HS-5 (cell line): ENCODE measurements at regions not wholly inside any gene's neighbourhood (a gene's known extent, or its start where the extent isn't known, plus 50 kb on each side); places are given as distances from the start of the nearest gene placed in this dataset.

Experiments
- DNase-seq: peaks from one replicate; pipeline ENCODE4 v3.0.0-alpha.2; 2012; ENCODE audit warnings: low read depth

GRCh38 chr4:25528391-25528790 lies 127.3 kb upstream of the SLC34A2 start:
- no peak for DNase-seq

GRCh38 chr4:25531272-25531671 lies 124.4 kb upstream of the SLC34A2 start:
- DNase-seq = no peak

GRCh38 chr4:25532591-25532990 lies 123.1 kb upstream of the SLC34A2 start:
- DNase-seq = no peak

- no peak for DNase-seq
Measured at GRCh38 chr4:25533256-25533655, 122.4 kb upstream of the SLC34A2 start.

GRCh38 chr4:25535278-25535677 lies 120.4 kb upstream of the SLC34A2 start:
- DNase-seq = no peak

- no peak for DNase-seq
Measured at GRCh38 chr4:25535701-25536473, 119.8 kb upstream of the SLC34A2 start.

GRCh38 chr4:25536564-25537320 lies 118.9 kb upstream of the SLC34A2 start:
- no peak for DNase-seq

GRCh38 chr4:25538430-25538829 lies 117.2 kb upstream of the SLC34A2 start:
- DNase-seq = no peak

GRCh38 chr4:25539241-25539640 lies 116.4 kb upstream of the SLC34A2 start:
- DNase-seq = no peak

GRCh38 chr4:25540734-25541133 lies 114.9 kb upstream of the SLC34A2 start:
- DNase-seq = no peak

GRCh38 chr4:25547343-25547742 lies 108.3 kb upstream of the SLC34A2 start:
- DNase-seq = no peak

- no peak for DNase-seq
Measured at GRCh38 chr4:25549413-25549812, 106.2 kb upstream of the SLC34A2 start.

- DNase-seq = no peak
Measured at GRCh38 chr4:25550376-25551030, 105.1 kb upstream of the SLC34A2 start.

- no peak for DNase-seq
Measured at GRCh38 chr4:25551605-25552004, 104.0 kb upstream of the SLC34A2 start.

- DNase-seq = no peak
Measured at GRCh38 chr4:25552580-25553271, 102.9 kb upstream of the SLC34A2 start.

GRCh38 chr4:25559508-25559907 lies 96.1 kb upstream of the SLC34A2 start:
- no peak for DNase-seq

GRCh38 chr4:25560605-25561004 lies 95.0 kb upstream of the SLC34A2 start:
- no peak for DNase-seq

GRCh38 chr4:25563071-25563564 lies 92.5 kb upstream of the SLC34A2 start:
- no peak for DNase-seq

- DNase-seq = no peak
Measured at GRCh38 chr4:25564836-25565235, 90.8 kb upstream of the SLC34A2 start.

- DNase-seq = no peak
Measured at GRCh38 chr4:25567253-25567652, 88.4 kb upstream of the SLC34A2 start.

GRCh38 chr4:25569716-25570115 lies 85.9 kb upstream of the SLC34A2 start:
- DNase-seq = no peak

- DNase-seq = no peak
Measured at GRCh38 chr4:25575611-25576010, 80.0 kb upstream of the SLC34A2 start.
